8988T (cell line): ENCODE measurements at regions not wholly inside any gene's neighbourhood (a gene's known extent, or its start where the extent isn't known, plus 50 kb on each side); places are given as distances from the start of the nearest gene placed in this dataset.
A peak's percentile ranks its signal among the peaks of the same experiment; 100 is the strongest.
"Not testable (repeated sequence)": the region's sequence is repeated elsewhere in the genome, so short reads cannot be mapped to it uniquely, and the experiment has no call there.

Experiments used
- DNase-seq: peaks from one replicate; pipeline ENCODE4 v3.0.0; 2011

DNA sequence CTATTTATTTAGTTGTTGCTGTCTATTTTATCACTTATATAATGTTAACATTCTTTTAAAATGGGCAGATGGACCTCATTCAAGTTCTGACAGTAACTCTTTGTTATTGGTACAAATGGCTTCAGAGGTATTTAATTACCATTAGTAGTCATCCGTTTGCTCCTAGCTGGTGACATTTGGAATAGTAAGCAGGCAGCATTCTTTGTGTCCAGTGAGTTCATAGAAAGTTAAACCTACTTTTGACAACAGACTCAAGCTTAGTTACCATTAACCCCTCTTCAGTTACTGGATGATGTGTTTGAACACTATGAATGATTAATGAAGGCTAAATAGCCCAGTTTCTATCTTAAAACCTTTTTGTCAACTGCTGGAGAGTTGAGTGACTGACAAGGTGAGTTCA, 500.7 kb upstream of the ATP11B start:
- DNase-seq = no peak

DNA sequence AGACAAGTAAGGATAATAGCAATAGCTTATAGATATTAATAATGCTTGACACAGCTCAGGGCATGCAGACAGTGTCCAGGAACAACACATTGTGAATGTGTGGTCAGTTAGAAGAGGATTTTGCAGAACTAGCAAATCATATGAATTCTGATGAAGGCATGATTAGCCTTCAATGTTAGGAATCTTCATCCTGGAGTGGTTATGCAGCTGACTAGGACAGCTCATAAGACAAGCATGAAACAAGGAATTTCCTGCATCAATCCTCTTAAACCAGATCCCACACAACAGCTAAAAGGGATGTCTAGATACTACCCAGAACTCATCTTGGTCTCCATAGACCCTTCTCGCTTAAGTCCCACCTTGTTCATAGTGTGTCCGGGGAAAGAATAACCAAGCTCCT, 499.0 kb upstream of the ATP11B start:
- DNase-seq = peak; percentile 17

DNA sequence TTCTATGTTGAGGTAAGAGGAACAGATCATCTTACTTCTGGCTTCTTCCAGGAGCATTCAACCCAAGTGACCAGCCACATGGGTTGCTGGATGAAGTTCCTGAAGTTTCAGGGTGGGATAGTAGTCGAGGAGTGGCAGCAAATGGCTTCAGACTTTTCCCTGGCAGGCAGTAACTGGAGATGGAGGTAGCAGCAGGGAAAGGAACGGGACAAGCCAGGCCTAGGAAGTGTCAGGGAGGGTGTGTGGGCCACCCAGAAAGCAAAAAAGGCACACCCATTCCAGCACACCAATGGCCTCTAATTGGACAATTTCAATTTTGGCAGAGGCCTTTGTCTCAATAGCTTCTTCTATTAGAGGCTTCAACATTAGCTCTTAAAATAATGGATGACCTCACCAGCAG, 498.6 kb upstream of the ATP11B start:
- no peak for DNase-seq

DNA sequence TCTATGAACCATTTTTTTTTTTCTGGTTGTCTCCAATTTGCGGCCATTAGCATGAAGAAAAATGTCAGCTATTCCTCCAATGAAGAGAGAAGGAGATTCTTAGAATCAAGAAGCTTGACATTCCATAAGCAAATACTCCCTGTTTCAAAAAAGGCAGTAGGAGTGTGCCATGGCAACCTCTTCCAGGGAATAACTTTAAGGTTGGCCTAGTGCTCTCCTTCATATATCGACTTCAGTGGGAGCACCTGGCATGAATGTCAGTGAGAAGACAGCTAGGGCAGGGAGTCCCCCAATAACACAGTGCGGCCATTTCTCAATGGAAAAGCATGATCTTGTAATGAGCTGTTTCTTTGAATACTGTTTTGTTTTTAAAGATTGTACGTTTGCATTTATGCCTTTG, 493.0 kb upstream of the ATP11B start:
- DNase-seq = no peak

DNA sequence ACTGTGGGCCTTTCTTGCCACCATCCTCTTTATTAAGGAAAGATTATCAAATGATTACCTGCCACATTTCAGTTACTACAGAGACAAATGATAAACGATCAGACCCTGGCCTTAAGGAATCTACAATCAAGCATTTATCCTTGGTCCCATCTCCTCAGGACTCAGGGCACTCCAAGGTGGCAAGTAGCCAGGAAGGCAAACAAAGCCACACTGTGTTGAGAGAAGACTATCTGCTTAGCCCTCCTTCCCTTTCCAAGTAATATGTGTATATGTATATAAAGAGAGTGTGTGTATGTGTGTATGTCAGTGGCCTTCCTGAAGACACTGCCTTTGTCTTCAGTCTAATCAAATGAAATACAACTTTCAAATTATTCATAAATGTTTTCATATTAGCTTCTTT, 490.1 kb upstream of the ATP11B start:
- no peak for DNase-seq

DNA sequence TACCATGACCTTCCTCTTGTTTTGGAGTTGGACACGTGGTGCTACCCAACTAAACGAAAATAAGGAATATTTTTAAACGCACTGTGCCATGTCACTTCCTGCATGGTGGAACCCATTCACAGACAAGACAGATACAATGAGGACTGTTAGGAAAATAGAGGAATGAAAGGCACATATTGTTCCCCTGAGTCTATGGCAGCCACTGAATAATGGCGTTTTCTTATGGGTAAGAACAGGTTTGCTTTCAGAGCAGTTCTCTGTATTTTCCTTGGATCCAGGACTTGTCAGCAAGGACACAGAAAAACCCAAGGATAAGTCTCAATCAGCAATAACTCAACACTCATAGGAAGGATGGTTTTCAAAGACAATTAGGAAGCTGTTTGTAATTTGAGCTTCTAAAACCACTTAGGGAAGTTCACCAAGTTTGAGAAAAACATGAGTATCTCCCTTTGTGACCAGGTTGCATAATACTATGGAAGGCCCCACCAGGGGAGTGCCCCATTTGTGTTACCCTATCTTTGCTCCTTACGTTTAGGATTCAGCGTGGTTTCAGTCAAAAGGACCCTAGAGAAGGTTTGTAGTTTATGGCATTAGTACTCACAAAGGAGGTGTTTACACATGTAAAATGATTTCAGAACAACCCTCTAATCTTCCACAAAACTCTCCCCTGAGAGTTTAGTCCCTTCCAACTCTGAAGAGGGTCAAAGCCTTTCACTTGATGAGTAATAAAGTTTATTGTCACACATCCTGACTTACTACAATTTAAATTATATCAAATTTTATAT, 487.2 kb upstream of the ATP11B start:
- DNase-seq = no peak

DNA sequence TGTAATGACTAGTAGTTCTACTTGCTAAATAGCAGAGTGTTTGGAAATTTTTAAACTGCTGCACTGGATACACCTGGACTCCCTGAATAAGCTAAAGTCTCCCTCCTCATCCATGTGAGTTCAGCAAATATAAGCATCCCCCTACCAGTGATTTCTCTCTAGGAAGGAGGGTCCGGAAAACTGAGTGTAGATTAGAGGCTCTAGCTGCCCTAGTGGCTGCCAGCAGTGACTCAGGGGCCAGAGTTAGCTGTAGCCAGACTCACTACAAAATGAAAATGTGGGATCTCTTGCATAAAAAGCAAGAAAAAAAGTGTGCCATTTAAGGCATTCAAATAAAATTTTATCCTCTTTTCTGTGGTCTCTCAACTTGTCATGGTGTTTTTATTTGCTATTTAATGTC, 485.0 kb upstream of the ATP11B start:
- DNase-seq = no peak

DNA sequence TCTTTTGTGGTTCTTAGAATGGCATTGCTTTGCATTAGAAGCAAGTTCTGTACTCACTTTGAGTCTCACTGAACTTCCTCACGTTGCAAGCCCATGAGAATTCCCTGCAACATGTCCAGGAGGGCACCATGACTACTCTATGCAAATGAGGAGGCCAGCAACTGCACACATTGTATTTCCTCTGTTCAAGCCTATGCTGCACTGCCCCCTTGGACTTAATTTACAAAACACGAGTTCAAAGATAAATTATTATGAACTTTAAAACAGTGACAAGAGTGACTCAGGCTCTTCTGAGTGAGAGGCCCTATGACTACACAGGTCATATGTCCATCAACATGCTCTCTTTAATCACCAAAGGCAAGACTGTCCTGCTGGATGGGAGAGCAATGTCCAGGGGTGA, 484.2 kb upstream of the ATP11B start:
- no peak for DNase-seq

DNA sequence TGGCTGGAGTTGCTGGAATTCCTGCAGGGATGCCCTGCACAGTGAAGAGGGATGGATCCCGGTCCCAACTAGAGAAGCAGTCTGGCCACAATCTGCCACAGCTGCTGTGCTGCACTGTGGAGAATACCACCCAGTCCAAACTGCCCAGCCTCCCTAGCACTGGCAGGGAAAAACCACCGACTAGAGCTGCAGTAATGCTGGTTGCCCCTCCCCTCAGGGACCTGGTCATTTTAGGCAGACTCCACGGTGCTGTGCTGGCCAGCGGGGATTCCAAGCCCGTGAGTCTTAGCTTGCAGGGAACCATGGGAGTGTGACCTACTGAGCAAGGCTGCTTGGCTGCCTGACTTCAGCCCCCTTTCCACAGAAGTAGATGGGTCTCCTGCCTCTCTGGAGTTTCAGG, 478.0 kb upstream of the ATP11B start:
- DNase-seq = no peak

DNA sequence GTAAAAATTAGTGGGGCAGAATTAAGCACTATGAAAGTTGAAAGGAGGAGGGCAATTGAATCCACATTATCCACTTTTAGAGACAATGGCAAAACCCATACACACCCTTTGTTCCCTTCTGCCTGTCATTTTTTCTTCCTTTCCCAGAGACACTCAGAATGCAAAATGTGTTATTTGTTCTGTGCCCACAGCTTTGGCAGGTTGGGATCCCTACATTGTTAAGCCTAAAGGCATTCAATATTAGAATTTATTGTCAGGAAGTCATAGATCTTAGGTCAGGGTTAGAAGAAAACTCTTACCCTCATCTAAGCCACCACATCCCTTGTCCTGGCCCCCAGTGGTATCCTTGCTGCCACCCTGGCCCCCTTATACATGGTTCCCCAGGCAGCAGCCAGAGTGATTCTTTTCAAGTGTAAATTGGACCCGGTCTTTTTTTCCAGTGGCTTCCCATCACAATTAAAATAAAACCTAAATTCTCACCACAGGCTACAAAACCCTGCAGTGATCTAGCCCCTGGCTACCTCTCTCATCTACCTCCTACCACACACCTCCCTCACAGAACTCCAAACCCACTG, 470.1 kb upstream of the ATP11B start:
- DNase-seq = no peak

DNA sequence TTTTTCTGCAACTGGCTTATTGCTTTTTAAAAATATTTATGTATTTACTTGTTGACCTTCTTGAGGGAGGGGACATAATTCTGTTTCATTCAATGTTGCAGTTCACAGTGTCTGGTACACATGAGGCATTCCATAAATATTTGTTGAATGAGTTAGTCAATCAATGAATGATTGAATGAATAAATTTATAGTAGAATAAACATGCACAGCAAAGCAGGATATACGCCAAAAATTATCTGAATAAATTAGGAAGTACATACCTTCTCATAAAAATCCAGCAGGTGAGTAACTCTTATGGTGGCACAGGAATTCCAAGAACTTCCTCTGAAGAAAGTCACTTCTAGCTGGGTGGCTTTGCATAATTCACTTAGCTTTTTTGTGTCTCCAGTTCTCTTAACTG, 469.4 kb upstream of the ATP11B start:
- DNase-seq = no peak

DNA sequence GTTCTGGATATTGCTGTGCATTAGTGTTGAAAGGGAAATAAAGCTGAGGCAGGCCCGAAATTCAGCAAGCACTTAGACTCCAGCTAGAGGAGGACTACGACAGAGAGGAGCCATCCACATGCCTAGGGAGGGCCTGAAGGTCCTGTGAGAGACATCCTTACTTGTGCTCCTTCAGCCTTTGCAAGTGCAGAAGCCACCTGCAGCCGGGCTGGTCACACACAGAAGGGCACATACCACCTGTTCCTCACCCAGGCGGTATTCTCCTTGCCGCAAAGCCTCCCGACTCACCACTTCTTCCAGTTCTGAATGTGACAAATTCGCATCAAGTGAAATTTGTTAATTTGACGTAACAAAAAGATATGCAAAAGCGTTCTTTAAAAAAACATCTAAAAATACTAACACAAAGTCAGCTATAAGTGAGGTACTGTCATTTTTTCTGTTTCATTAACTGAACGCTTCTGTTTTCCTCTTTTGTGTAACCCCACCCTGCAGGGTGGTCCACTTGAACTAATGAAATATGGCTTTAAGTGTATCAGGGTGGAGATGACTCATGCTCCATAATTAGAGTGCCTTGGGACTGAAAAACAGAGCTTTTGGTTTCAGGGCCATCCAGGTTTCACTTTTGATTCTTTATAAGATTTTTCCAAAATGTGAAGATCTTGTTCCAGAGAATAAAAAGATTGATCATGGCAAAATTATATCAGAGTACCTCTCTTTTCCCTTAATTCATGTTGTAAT, 467.9 kb upstream of the ATP11B start:
- DNase-seq = no peak

DNA sequence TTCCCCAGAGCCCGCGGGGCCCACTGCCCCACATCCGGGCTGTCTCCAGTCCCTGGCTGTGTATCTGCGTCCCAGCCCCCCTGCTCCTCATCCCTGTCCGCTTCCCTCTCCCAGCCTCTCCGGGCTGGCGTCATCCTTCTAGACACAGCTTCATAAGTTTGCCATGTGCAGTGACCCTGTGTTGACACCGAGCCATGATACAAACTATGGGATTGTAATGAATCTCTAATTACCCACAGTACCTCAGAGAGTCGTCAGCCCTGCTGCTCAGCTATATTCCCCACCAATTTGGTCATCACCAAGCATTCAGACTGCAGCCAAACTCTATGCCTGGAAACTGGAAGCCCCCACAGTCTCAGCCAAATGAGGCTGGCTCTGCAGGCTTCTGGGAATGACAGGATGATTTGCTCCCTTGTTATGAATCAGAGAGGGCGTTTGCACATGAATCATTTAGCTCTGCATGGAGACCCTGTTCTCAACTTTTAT, 466.1 kb upstream of the ATP11B start:
- DNase-seq = no peak

DNA sequence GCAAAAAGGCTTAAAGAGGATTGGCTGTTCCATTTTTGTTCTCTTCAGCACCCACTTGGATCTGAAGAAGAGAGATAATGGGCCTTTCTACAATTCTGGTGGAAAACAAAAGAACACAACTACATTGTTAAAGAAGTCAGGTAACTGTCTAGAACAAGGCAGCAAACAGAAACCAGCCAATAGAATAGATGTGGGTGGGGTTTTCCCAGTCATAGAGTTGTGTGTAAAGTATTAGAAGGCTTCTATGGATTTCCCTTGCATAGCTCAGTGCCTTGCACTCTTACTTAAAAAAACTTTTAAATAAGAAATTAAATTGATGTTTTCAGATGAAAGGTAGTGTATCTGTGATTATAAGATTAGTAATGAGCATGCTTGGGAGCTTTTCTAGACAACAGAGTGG, 462.7 kb upstream of the ATP11B start:
- no peak for DNase-seq

DNA sequence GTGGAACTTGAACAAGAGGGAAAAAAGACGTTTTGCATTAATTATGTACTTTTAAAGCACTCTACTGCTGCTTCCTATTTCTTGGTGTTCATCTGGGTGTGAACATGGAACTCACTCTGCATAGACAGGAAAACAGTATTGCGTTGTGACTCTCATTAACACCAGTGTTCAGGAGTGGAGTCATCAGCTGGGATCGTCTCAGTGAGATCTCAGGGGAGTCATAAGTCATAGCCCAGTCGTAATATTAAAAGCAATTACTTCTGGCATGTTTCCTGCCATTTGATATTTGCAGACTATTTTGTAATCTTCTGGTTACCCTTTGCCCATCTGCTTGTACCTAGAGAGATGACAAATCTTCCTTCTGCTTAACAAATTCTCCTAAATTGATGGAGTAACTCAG, 462.0 kb upstream of the ATP11B start:
- no peak for DNase-seq

DNA sequence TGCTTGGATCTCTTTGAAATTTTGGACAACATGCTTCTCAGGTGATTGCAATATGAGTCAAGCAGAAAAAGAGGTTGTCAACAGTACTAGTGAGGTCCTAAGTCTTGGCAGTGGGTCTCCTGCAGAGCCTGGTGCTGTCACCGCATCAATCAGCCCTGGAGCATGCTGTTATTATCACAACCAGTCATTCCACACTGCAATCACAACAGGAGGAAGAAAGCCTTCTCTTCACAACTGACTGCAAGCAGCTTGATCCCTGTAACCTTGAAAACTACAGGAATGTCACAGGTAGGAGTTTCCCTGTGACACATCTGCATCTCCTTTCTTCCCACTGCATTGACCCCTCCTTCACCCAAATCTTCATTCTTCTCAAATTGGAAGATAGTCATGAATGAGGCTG, 451.1 kb upstream of the ATP11B start:
- DNase-seq = no peak

DNA sequence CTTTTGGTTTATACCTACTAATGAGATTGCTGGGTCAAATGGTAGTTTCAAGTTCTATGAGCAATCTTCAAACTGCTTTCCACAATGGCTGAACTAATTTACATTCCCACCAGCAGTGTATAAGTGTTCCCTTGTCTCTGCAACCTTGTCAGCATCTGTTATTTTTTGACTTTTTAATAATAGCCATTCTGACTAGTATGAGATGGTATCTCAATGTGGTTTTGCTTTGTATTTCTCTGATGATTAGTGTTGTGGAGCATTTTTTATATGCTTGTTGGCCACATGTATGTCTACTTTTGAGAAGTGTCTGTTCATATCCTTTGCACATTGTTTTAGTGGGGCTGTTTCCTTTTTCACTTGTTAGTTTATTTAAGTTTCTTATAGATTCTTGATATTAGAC, 449.3 kb upstream of the ATP11B start:
- not testable (repeated sequence) for DNase-seq

DNA sequence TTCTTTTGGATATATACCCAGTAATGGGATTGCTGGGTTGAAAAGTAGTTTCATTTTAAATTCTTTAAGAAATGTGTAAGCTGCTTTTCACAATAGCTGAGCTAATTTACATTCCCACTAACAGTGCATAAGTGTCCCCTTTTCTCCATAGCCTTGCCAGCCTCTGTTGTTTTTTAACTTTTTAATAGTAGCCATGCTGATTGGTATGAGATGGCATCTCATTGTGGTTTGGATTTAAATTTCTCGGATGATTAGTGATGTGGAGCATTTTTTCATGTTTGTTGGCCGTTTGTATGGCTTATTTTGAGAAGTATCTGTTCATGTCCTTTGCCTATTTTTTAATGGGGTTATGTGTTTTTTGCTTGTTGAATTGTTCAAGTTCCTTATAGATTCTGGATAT, 444.3 kb upstream of the ATP11B start:
- no peak for DNase-seq

DNA sequence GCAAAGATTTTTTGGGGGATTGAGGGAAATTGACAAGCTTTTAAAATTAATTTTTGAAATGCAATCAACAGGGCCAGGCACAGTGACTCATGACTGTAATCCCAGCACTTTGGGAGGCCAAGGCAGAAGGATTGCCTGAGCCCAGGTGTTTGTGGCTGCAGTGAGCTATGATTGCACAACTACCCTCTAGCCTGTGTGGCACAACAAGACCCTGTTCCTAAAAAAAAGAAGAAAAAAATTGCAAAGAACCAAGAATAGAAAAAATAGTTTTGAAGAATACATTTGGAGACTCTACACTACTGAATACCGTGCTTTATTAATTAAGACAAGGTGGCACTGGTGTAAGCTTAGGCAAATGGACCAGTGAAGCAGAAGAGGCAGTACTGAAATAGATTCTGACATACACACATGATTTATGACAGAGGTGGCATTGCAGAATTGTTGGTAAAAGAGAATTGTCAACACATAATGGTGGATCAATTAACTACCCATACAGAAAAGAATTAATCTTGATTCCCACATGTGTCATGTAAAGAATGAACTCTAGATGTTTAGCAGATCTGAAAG, 443.3 kb upstream of the ATP11B start:
- no peak for DNase-seq

DNA sequence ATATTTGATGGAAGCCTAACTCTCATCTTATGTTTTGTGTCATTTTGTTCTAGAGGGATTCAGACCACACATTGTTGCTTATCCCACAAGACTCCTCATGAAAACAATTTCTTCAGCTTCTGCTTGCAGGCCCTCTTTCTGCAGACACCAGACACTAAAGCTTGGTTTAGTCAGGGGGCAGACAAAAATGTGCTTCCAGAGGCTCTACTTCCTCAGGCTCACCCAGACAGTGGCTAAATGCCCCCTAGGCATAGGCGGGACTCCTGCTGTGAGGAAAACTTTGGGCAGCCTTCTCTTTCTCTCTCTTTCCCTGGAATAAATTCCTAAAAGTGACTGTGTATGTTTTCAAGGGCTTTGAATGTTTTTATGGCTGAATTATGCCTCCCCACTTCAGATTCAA, 435.4 kb upstream of the ATP11B start:
- no peak for DNase-seq

DNA sequence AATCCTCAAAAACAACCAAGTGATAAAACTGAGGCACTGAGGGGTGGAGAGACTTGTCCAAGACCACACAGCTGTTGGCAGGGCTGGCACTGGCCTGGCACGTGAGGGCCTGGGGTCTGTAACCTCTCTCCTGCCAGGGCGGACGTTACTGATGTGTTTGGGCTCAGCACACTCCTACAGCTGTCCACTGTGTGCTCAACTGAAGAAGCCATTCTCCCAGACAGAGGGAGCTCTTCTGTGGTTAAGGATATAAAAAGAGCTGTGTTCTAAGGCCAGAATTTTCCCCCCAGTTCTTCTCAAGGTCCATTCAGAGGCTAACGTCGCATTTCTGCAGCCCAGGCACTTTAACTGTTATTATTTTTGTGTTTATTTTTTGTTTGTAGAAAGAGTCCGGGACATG, 429.0 kb upstream of the ATP11B start:
- DNase-seq = no peak

DNA sequence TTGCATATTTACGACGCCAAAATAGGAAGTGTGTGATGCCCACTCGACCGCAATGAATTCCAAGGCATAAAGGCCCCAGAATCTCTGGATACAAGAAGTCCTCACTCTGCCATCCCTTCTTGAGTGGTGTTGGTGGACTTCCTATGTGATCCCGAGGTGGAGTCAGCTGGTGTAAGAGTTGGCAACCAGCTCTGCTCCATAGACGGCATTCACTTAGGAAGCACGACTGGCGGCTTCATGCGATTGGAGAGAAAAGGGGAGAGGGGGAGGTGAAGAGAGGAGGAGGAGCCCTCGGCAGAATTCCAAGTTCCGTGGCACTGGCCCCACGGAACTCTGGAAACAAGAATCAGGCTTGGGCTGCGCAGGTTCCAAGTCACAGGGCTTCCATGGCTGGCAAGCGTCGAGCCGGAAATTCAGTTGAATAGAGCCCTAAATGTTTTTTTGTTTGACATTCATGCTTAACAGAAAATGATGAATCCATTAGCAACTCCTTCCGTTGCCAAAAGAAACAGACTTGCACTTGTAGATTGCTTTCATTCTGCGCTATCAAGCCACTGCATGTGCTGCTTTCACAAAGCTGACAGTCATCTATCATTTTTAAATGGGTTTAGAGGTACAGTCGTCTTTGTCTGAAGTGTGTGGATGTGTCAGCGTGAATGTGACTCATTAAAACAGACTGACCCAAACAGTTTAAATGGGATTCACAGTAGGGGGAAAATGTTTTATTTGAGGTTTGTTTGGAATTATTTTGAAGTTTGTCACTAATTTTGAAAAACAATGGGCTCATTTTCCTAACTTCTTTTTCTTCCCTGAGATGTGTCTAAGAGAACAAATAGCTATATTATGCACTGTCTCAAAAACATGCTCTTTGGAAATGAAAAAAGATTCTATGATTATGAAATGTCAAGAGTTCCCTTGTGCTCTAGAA, 428.3 kb upstream of the ATP11B start:
- DNase-seq = no peak

DNA sequence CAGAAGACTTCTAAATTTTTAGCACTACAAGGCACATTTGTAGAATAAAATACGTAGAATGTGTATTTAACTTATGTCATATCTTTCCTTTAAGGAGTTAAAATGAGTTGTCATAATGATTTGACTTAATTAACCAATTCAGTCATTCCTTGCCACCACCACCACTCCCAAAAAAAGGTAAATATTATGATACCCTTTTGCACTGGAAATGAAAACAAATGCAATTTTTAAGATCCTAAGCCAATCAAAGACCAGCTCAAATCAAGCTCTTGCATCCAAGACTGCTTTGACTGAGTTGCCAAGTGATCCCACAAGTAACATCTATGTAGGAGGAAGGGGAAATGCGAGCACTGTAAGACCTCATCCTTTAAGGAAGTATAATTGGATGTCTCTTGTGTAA, 426.6 kb upstream of the ATP11B start:
- DNase-seq = no peak
